Ascending aorta (tissue), 2 donors: ENCODE measurements at regions not wholly inside any gene's neighbourhood (a gene's known extent, or its start where the extent isn't known, plus 50 kb on each side); places are given as distances from the start of the nearest gene placed in this dataset.

Experiments
- DNase-seq, 2 donors: peaks; one replicate each; pipeline ENCODE4 v3.0.0-alpha.2; 2019; ENCODE audit warnings: low spot score in 2 of 2
- H3K27ac ChIP-seq, 2 donors: fragments of 200-600 bp; sonication (generic); one replicate each; pipeline ENCODE4 v1.5.1; 2016 to 2017; ENCODE audit warnings: mild to moderate bottlenecking in 1 of 2
- H3K27me3 ChIP-seq: fragments of 200-600 bp; sonication (generic); one replicate; pipeline ENCODE4 v1.5.1; 2017
- H3K36me3 ChIP-seq, 2 donors: fragments of 200-600 bp; sonication (generic); one replicate each; pipeline ENCODE4 v1.5.1; 2016
- H3K4me1 ChIP-seq, 2 donors: fragments of 200-600 bp; sonication (generic); one replicate each; pipeline ENCODE4 v1.5.1; 2016 to 2017; ENCODE audit warnings: mild to moderate bottlenecking in 1 of 2
- H3K4me3 ChIP-seq, 2 donors: fragments of 200-600 bp; sonication (generic); one replicate each; pipeline ENCODE4 v1.5.1; 2016 to 2017; ENCODE audit warnings: mild to moderate bottlenecking in 1 of 2
- H3K9me3 ChIP-seq, 2 donors: fragments of 200-600 bp; sonication (generic); one replicate each; pipeline ENCODE4 v1.5.1; 2016
- intact Hi-C: fragments of 100-400 bp; cut with DNase I; formaldehyde crosslinking; loops from one replicate; pipeline ENCODE4 v1.15.1; 2023
- TF ChIP-seq, protein P1 (sequence below), 3 experiments: fragments of 200-600 bp in 2 of 3; fragments of 450-650 bp in 1 of 3; sonication (generic) in 2 of 3; IDR thresholded peaks; one replicate each; pipeline ENCODE4 v1.5.1; 2016 to 2019; ENCODE audit warnings: antibody characterized with exemption in 3 of 3, mild to moderate bottlenecking in 1 of 3, moderate library complexity in 1 of 3

DNA sequence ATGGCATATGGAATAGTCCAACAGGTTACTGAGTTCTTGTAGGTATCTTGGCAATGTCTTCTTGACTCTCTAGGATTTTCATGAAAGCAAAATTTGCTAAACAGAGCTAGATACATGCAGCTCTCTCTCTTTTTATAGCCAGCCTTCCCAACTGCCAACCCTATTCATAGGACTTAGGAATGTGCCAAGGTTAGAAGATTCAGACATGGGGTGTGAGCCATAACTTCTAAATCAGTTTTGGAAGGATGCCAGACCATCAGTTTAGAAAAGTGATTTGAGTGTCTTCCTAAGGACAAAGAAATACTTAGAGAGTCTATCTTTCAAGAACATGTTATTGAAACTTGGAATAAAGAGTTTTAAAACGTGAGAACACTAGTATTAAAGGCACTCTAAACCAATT, 619.5 kb upstream of the FANCL start:
- no peak overlapping the region for H3K4me3 ChIP-seq
- intact Hi-C loops: no loop called here
- TF ChIP-seq, protein P1, sequence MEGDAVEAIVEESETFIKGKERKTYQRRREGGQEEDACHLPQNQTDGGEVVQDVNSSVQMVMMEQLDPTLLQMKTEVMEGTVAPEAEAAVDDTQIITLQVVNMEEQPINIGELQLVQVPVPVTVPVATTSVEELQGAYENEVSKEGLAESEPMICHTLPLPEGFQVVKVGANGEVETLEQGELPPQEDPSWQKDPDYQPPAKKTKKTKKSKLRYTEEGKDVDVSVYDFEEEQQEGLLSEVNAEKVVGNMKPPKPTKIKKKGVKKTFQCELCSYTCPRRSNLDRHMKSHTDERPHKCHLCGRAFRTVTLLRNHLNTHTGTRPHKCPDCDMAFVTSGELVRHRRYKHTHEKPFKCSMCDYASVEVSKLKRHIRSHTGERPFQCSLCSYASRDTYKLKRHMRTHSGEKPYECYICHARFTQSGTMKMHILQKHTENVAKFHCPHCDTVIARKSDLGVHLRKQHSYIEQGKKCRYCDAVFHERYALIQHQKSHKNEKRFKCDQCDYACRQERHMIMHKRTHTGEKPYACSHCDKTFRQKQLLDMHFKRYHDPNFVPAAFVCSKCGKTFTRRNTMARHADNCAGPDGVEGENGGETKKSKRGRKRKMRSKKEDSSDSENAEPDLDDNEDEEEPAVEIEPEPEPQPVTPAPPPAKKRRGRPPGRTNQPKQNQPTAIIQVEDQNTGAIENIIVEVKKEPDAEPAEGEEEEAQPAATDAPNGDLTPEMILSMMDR (IDR thresholded peaks at IDR 0.05): no peak

DNA sequence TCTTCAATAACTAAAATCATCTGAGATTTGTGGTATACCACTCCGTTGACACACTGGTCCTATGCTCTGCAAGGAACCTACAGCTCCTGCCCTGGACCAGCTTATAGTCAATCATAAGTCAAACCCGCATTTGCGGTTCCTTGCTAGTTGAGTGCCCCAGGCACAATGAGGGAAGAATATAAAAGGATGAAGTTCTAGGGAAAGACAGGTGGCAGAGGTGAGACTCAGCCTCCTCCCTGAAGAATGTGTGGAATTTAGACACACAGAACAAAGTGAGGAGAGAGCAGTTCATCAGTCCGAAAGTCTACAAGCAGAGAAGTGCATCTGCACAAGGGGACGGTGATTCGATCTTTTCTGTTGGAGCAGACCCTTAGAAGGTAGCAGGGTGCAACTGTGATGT, 615.0 kb upstream of the FANCL start:
- no peak for DNase-seq
- H3K4me1 ChIP-seq: no peaks in the 10 kb centered on the region
- TF ChIP-seq, protein P1 (IDR thresholded peaks at IDR 0.05): no peak
- H3K9me3 ChIP-seq: no peaks in the 10 kb centered on the region
- intact Hi-C loops: no loop called here
- H3K36me3 ChIP-seq: no peaks in the 10 kb centered on the region
- no peak overlapping the region for H3K4me3 ChIP-seq
- no peak overlapping the region for H3K27ac ChIP-seq
- no peaks in the 10 kb centered on the region for H3K27me3 ChIP-seq

More for the DNA sequence above, 619.5 kb upstream of the FANCL start:
- H3K4me1 ChIP-seq: no peaks in the 10 kb centered on the region
- no peaks in the 10 kb centered on the region for H3K9me3 ChIP-seq
- H3K36me3 ChIP-seq: no peaks in the 10 kb centered on the region
- no peak for DNase-seq
- no peak overlapping the region for H3K27ac ChIP-seq
- H3K27me3 ChIP-seq: no peaks in the 10 kb centered on the region

DNA sequence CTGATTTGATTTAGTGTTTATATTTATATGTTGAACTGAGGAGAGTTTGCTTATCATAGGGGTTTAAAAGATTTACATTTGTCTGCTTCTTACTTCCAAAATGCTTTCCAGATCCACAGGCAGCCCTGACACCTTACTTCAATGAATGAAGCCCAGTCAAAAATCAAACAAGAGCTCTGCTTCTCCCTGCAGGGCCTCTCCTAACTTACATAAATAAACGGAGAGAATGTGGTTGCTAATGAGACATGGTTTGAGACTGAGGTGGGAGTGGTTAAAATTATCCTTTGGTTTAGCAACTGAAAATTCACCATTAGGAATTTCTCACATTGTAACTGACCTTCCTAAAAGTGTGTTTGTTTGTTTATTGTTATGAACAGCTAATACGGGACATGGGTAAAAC, 612.3 kb upstream of the FANCL start:
- Histone ChIP-seq H3K27me3 (no peaks in the 10 kb centered on the region), H3K27ac (no peak overlapping the region), H3K9me3 (no peaks in the 10 kb centered on the region), H3K36me3 (no peaks in the 10 kb centered on the region), H3K4me1 (no peaks in the 10 kb centered on the region), H3K4me3 (no peak overlapping the region)
- intact Hi-C loops: no loop called here
- no peak for DNase-seq
- TF ChIP-seq, protein P1 (IDR thresholded peaks at IDR 0.05): no peak

DNA sequence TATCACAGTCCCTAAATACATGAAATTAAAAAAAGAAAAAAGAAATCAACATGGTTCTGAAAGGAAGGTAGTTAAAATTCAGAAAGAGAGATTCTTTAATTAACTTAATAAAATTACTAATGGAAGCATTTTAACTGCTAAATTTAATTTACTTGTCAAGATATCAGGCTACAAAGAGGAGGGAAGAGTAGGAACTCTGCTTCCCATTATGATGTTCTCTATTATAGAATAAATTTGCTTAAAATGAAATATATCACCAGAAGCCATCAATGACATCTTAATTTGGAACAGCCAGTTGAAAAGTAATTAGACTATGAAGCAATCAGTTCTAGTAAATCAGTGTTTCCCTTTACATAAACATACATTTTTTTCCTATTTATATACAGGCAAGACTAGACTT, 611.8 kb upstream of the FANCL start:
- no peak overlapping the region for H3K4me3 ChIP-seq
- H3K36me3 ChIP-seq: no peaks in the 10 kb centered on the region
- H3K27me3 ChIP-seq: no peaks in the 10 kb centered on the region
- no peak overlapping the region for H3K27ac ChIP-seq
- no peaks in the 10 kb centered on the region for H3K4me1 ChIP-seq
- DNase-seq: no peak
- H3K9me3 ChIP-seq: no peaks in the 10 kb centered on the region
- TF ChIP-seq, protein P1 (IDR thresholded peaks at IDR 0.05): no peak
- intact Hi-C loops: no loop called here

DNA sequence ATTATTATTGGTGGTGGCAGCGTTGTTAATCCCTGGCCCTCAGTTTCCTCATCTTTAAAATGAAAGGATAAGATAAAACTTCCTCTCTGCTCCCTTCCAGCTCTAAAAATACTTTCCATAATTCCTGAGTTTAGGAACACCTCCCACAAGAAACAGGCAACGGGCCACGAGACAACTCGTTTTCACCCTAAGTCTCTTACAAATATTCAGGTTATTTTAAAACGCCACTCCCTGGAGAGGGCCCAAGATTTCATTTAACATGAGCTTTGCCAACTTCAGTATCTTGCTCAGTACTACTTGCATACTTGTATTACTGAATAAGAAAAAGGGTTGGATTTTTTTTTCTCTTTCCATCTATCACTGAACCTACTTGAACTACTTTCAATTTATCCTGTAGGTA, 611.1 kb upstream of the FANCL start:
- H3K9me3 ChIP-seq: no peaks in the 10 kb centered on the region
- H3K4me1 ChIP-seq: no peaks in the 10 kb centered on the region
- H3K27me3 ChIP-seq: no peaks in the 10 kb centered on the region
- no peaks in the 10 kb centered on the region for H3K36me3 ChIP-seq
- TF ChIP-seq, protein P1 (IDR thresholded peaks at IDR 0.05): no peak
- DNase-seq: no peak
- intact Hi-C loops: no loop called here
- H3K27ac ChIP-seq: no peak overlapping the region
- no peak overlapping the region for H3K4me3 ChIP-seq

DNA sequence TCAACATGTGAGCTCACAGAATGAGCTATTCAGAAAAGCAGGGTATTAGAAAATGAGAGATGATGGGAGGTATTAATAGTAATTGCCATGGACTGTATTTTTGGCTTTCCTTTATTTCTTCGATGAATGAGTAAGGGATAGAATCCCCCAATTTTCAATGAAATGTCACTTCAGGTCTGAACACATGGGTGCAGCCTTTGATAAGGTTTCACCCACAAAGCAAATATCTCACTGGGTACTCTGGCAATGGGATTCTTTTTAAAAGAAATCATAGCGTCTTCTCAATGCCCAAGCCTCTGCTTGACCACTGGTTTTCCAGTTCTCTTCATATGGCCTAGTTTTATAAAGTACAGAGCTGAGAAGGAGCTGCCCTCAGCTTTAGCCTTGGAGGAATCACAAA, 610.5 kb upstream of the FANCL start:
- intact Hi-C loops: no loop called here
- Histone ChIP-seq H3K27me3 (no peaks in the 10 kb centered on the region), H3K27ac (no peak overlapping the region), H3K36me3 (no peaks in the 10 kb centered on the region), H3K4me3 (no peak overlapping the region), H3K4me1 (no peaks in the 10 kb centered on the region), H3K9me3 (no peaks in the 10 kb centered on the region)
- DNase-seq: no peak
- TF ChIP-seq, protein P1 (IDR thresholded peaks at IDR 0.05): no peak
